HFFc6 (cell line): ENCODE measurements at regions not wholly inside any gene's neighbourhood (a gene's known extent, or its start where the extent isn't known, plus 50 kb on each side); places are given as distances from the start of the nearest gene placed in this dataset.

ENCODE experiments used
- DNase-seq: peaks from one replicate; pipeline ENCODE4 v3.0.0-alpha.2; 2018
- H3K27ac Mint-ChIP-seq: 2 replicates; pipeline ENCODE4 v1.8.0; 2020; ENCODE audit warnings: mild to moderate bottlenecking, mixed read lengths
- H3K27me3 Mint-ChIP-seq: 2 replicates; pipeline ENCODE4 v1.8.0; 2021; ENCODE audit warnings: mild to moderate bottlenecking, moderate library complexity, mixed read lengths; ENCODE audit not compliant: insufficient read depth
- H3K36me3 Mint-ChIP-seq: 2 replicates; pipeline ENCODE4 v1.8.0; 2021; ENCODE audit warnings: low read depth, mixed read lengths
- H3K4me1 Mint-ChIP-seq: 2 replicates; pipeline ENCODE4 v1.8.0; 2020; ENCODE audit warnings: low read depth, mixed read lengths
- H3K4me3 Mint-ChIP-seq: 2 replicates; pipeline ENCODE4 v1.8.0; 2020; ENCODE audit warnings: mild to moderate bottlenecking, moderate library complexity, mixed read lengths
- H3K9me3 Mint-ChIP-seq: 2 replicates; pipeline ENCODE4 v1.8.0; 2020; ENCODE audit warnings: mild to moderate bottlenecking, mixed read lengths
- TF ChIP-seq, protein P1 (sequence below): fragments of 200-600 bp; sonication (generic); IDR thresholded peaks from 2 replicates; pipeline ENCODE4 v1.5.0; 2021; ENCODE audit warnings: antibody characterized with exemption, mild to moderate bottlenecking

GRCh38 chr13:89673789-89674311, 1673.6 kb upstream of the MIR17HG start:
- no peak overlapping the region for H3K4me3 Mint-ChIP-seq
- TF ChIP-seq, protein P1, sequence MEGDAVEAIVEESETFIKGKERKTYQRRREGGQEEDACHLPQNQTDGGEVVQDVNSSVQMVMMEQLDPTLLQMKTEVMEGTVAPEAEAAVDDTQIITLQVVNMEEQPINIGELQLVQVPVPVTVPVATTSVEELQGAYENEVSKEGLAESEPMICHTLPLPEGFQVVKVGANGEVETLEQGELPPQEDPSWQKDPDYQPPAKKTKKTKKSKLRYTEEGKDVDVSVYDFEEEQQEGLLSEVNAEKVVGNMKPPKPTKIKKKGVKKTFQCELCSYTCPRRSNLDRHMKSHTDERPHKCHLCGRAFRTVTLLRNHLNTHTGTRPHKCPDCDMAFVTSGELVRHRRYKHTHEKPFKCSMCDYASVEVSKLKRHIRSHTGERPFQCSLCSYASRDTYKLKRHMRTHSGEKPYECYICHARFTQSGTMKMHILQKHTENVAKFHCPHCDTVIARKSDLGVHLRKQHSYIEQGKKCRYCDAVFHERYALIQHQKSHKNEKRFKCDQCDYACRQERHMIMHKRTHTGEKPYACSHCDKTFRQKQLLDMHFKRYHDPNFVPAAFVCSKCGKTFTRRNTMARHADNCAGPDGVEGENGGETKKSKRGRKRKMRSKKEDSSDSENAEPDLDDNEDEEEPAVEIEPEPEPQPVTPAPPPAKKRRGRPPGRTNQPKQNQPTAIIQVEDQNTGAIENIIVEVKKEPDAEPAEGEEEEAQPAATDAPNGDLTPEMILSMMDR: no peak
- peaks cover 17% of the 10 kb centered on the region; the same call in 1 of the 2 replicates for H3K9me3 Mint-ChIP-seq
- no peaks in the 10 kb centered on the region for H3K36me3 Mint-ChIP-seq
- no peak overlapping the region for H3K27ac Mint-ChIP-seq
- no peaks in the 10 kb centered on the region for H3K27me3 Mint-ChIP-seq
- DNase-seq: no peak
- no peaks in the 10 kb centered on the region for H3K4me1 Mint-ChIP-seq

DNA sequence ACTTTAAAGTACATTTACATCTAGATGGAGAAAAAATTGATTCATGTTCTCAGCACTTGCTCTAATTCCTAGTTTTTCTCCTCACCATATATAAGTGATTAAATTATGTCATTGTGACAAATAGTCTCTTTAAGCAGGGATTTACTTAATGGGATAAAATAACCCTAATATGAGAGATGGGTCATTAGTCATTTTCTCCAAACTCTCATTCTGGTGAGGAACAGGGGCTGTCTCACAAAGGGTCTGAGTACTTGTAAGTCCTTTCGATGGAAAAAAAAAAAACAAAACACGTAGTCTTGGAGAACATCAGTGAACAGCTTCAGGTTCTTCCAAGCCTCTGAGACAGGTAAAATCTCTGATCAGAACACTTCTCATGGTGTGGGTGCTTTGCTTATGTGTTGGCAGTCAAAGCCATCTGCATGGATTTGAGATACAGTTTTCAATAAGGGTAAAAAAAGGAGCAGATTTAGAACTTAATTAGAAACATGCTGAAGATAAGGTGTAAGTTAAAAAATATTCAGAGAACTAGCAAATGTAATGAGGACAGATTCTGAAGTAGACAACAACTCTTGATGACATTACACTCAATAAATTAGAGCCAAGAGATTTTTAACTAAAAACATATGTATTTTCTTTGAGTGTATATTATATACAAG, 1668.9 kb upstream of the MIR17HG start:
- Mint-ChIP-seq H3K4me1 (no peaks in the 10 kb centered on the region), H3K27ac (no peak overlapping the region), H3K27me3 (no peaks in the 10 kb centered on the region), H3K36me3 (no peaks in the 10 kb centered on the region), H3K9me3 (peaks cover 10% of the 10 kb centered on the region), H3K4me3 (no peak overlapping the region)
- TF ChIP-seq, protein P1: no peak
- DNase-seq: no peak

DNA sequence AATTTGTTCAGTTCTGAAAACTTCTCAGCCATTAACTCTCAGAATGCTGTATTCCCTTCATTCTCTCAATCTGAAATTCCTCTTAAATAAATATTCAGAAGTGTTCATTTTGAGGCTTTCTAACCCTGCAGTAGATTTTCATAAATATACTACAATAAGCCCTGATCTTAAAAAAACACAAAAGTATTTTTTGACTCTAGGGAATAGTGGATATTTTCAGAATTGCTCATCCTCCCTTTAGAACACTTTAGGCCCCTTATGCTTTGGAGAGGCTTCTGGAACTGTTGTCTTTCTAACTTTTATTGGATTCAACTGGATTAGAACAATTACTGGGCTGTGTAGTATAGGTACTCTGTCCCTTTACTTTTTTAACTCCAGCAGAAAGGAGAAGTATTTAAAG, 1662.6 kb upstream of the MIR17HG start:
- no peaks in the 10 kb centered on the region for H3K4me1 Mint-ChIP-seq
- no peak for DNase-seq
- no peaks in the 10 kb centered on the region for H3K27me3 Mint-ChIP-seq
- H3K4me3 Mint-ChIP-seq: no peak overlapping the region
- no peak overlapping the region for H3K27ac Mint-ChIP-seq
- peaks cover 18% of the 10 kb centered on the region for H3K9me3 Mint-ChIP-seq
- TF ChIP-seq, protein P1: no peak
- no peaks in the 10 kb centered on the region for H3K36me3 Mint-ChIP-seq

DNA sequence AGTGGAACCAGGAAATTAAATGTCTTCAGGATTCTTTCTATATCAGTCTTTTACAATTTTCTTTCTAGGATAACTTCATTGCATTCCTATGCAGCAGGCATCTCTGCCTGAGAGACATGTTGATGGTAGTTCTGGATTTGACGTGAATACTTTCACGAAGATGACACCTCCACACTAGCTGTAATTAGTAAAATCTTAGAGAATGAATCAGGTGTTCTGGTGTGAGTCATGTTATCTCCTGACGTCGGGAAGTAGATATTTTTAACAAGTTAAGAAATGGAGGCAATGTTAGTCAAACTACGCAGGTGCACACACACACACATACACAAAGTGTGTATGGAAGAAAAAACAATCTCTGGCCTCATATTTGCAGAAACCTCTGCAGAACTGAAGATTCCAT, 1661.3 kb upstream of the MIR17HG start:
- H3K27ac Mint-ChIP-seq: no peak overlapping the region
- TF ChIP-seq, protein P1: no peak

DNA sequence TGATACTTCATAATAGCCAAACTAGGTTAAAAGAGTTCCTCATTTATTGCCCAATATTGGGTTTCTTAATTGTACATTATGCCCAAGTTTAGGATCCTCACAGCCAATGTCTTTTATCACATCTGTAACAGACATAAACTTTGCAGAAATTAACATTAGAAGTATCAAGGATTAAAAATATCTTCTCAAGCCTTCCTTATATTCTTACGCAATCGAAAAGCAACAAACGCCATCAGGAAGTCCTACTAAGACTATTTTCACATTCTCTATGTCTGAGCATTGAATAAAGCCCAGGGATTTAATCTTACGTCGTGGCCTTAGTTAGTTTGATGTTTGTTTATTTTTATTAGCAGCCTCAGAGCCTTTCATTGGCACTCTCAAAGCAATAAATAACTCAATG, 1660.4 kb upstream of the MIR17HG start:
- Mint-ChIP-seq H3K36me3 (no peaks in the 10 kb centered on the region), H3K4me3 (no peak overlapping the region), H3K27me3 (no peaks in the 10 kb centered on the region), H3K27ac (no peak overlapping the region), H3K9me3 (peaks cover 22% of the 10 kb centered on the region; the same call in 1 of the 2 replicates), H3K4me1 (no peaks in the 10 kb centered on the region)
- TF ChIP-seq, protein P1: no peak
- DNase-seq: no peak

More for the DNA sequence above, 1661.3 kb upstream of the MIR17HG start:
- DNase-seq: no peak
- Mint-ChIP-seq H3K4me3 (no peak overlapping the region), H3K36me3 (no peaks in the 10 kb centered on the region), H3K4me1 (no peaks in the 10 kb centered on the region), H3K27me3 (no peaks in the 10 kb centered on the region), H3K9me3 (peaks cover 27% of the 10 kb centered on the region)
